HCT116 (cell line): ENCODE measurements at regions not wholly inside any gene's neighbourhood (a gene's known extent, or its start where the extent isn't known, plus 50 kb on each side); places are given as distances from the start of the nearest gene placed in this dataset.

ENCODE experiments used
- ATAC-seq: fragments of 200-7000 bp; cut with Tn5 transposase; 2 replicates; pipeline ENCODE4 v1.9.1; 2020; ENCODE audit warnings: mild to moderate bottlenecking, moderate library complexity
- BruUV-seq: library from RNA; stranded (reverse); fragments of 400-500 nt; replicated peaks from 2 replicates; lab custom pipeline; 2021; lab: Mats Ljungman, UMichigan
- CTCF ChIA-PET: fragments of 300-600 bp; sonication (Branson Sonifier 250); formaldehyde crosslinking; loops from one replicate; lab custom pipeline; 2021; ENCODE audit warnings: antibody characterized with exemption; lab: Charles Lee
- POLR2A ChIA-PET: fragments of 300-600, 350-600 bp; sonication (Branson Sonifier 250); formaldehyde crosslinking; loops from one replicate; lab custom pipeline; 2021; ENCODE audit warnings: antibody characterized with exemption; lab: Charles Lee
- RAD21 ChIA-PET, 2 experiments: fragments of 300-600 bp; sonication (Branson Sonifier 250); formaldehyde crosslinking; loops; one replicate each; lab custom pipeline; 2023; ENCODE audit warnings: low total read pairs in 2 of 2; ENCODE audit not compliant: uncharacterized antibody in 2 of 2, unreplicated experiment in 2 of 2, low non-redundant PET in 1 of 2; lab: Charles Lee
- DNase-seq: peaks from one replicate; pipeline ENCODE4 v3.0.0-alpha.2; 2010; ENCODE audit warnings: low read depth, low spot score
- H2AFZ ChIP-seq: fragments of 200-600 bp; shearing (Covaris generic), sonication (generic); 2 replicates; pipeline ENCODE4 v1.6.1; 2017; ENCODE audit warnings: low read depth, mixed run types, mixed read lengths, antibody characterized with exemption, low read length; ENCODE audit not compliant: poor library complexity, severe bottlenecking
- H3K27ac ChIP-seq: 2 replicates; pipeline ENCODE4 v1.5.1; 2012; ENCODE audit warnings: low read depth, low read length
- H3K27me3 ChIP-seq: fragments of 200-600 bp; sonication (generic); 2 replicates; pipeline ENCODE4 v1.6.1; 2016; ENCODE audit warnings: mixed run types, low read length, mixed read lengths; ENCODE audit not compliant: insufficient read depth
- H3K36me3 ChIP-seq, 2 experiments: fragments of 200-500 bp in 1 of 2; fragments of 200-600 bp in 1 of 2; sonication (Bioruptor generic) in 1 of 2; sonication (generic) in 1 of 2; 2 replicates each; pipeline versions ENCODE4 v1.5.1 to v1.6.1; 2014 to 2016; ENCODE audit warnings: low read length in 2 of 2, inconsistent platforms in 1 of 2, mixed read lengths in 1 of 2, mixed run types in 1 of 2; ENCODE audit not compliant: insufficient read depth in 2 of 2, control insufficient read depth in 1 of 2
- H3K4me1 ChIP-seq, 2 experiments: fragments of 200-600 bp in 1 of 2; sonication (generic) in 1 of 2; 2 replicates each; pipeline versions ENCODE4 v1.5.1 to v1.6.1; 2012 to 2017; ENCODE audit warnings: low read length in 2 of 2, inconsistent platforms in 1 of 2, mild to moderate bottlenecking in 1 of 2, mixed read lengths in 1 of 2, mixed run types in 1 of 2, moderate library complexity in 1 of 2; ENCODE audit not compliant: insufficient read depth in 2 of 2, control insufficient read depth in 1 of 2
- H3K4me2 ChIP-seq: fragments of 200-600 bp; sonication (generic); 2 replicates; pipeline ENCODE4 v1.6.1; 2017; ENCODE audit warnings: mixed run types, low read length, mixed read lengths
- H3K4me3 ChIP-seq, 2 experiments: fragments of 200-600 bp in 1 of 2; sonication (generic) in 1 of 2; replicated peaks in 1 of 2; 2 replicates each; pipeline ENCODE4 v1.5.1; 2011 to 2016; ENCODE audit warnings: low read length in 2 of 2, control low read depth in 1 of 2, low read depth in 1 of 2, mild to moderate bottlenecking in 1 of 2, mixed read lengths in 1 of 2, mixed run types in 1 of 2
- H3K79me2 ChIP-seq: fragments of 200-600 bp; sonication (generic); 2 replicates; pipeline ENCODE4 v1.6.1; 2017; ENCODE audit warnings: mild to moderate bottlenecking, mixed run types, low read length, moderate library complexity, mixed read lengths; ENCODE audit not compliant: insufficient read depth
- H3K9ac ChIP-seq: fragments of 200-600 bp; sonication (generic); 2 replicates; pipeline ENCODE4 v1.6.1; 2016; ENCODE audit warnings: low read length, mixed read lengths
- H3K9me2 ChIP-seq: fragments of 200-600 bp; sonication (generic), shearing (Covaris generic); 2 replicates; pipeline ENCODE4 v1.6.1; 2017; ENCODE audit warnings: mixed run types, mild to moderate bottlenecking, moderate library complexity; ENCODE audit not compliant: insufficient read depth
- H3K9me3 ChIP-seq, 2 experiments: fragments of 200-500 bp in 1 of 2; fragments of 200-600 bp in 1 of 2; sonication (Bioruptor generic) in 1 of 2; sonication (generic) in 1 of 2; 2 replicates each; pipeline ENCODE4 v1.6.1; 2014 to 2017; ENCODE audit warnings: low read length in 2 of 2, mixed read lengths in 2 of 2, inconsistent platforms in 1 of 2, low read depth in 1 of 2, mild to moderate bottlenecking in 1 of 2, mixed run types in 1 of 2, moderate library complexity in 1 of 2; ENCODE audit not compliant: control insufficient read depth in 1 of 2, insufficient read depth in 1 of 2
- H4K20me1 ChIP-seq: fragments of 200-600 bp; sonication (generic), shearing (Covaris generic); 2 replicates; pipeline ENCODE4 v1.6.1; 2017; ENCODE audit warnings: mixed run types, mild to moderate bottlenecking, moderate library complexity; ENCODE audit not compliant: insufficient read depth
- CBX3 ChIP-seq: IDR thresholded peaks from 2 replicates; pipeline ENCODE4 v1.6.1; 2012; ENCODE audit warnings: low read depth
- CTCF ChIP-seq, 3 experiments: fragments of 200-600 bp in 1 of 3; sonication (generic) in 1 of 3; IDR thresholded peaks in 2 of 3; conservative IDR thresholded peaks in 1 of 3; 2 replicates each; pipeline ENCODE4 v1.5.1; 2012 to 2017; ENCODE audit warnings: low read depth in 2 of 3, low read length in 2 of 3, antibody characterized with exemption in 1 of 3, borderline replicate concordance in 1 of 3, control low read depth in 1 of 3, mild to moderate bottlenecking in 1 of 3, mixed read lengths in 1 of 3, mixed run types in 1 of 3, moderate library complexity in 1 of 3; ENCODE audit not compliant: insufficient read depth in 1 of 3
- EGR1 ChIP-seq: IDR thresholded peaks from 2 replicates; pipeline ENCODE4 v1.6.1; 2012; ENCODE audit warnings: low read depth
- ELF1 ChIP-seq: IDR thresholded peaks from 2 replicates; pipeline ENCODE4 v1.6.1; 2012; ENCODE audit warnings: low read depth, borderline replicate concordance
- EZH2 ChIP-seq: fragments of 200-600 bp; sonication (generic); IDR thresholded peaks from 2 replicates; pipeline ENCODE4 v1.6.1; 2017; ENCODE audit warnings: antibody characterized with exemption, mixed run types
- MAX ChIP-seq: IDR thresholded peaks from 2 replicates; pipeline ENCODE4 v1.6.1; 2012
- SP1 ChIP-seq: IDR thresholded peaks from 2 replicates; pipeline ENCODE4 v1.6.1; 2012; ENCODE audit warnings: low read depth
- ZBTB33 ChIP-seq: IDR thresholded peaks from 2 replicates; pipeline ENCODE4 v1.6.1; 2011; ENCODE audit warnings: mild to moderate bottlenecking, low read length, moderate library complexity; ENCODE audit not compliant: insufficient replicate concordance; ENCODE audit errors: extremely low read depth
- ZFX ChIP-seq: fragments of 450-650 bp; IDR thresholded peaks from 2 replicates; pipeline ENCODE4 v1.6.1; 2017
- intact Hi-C: fragments of 100-400 bp; cut with micrococcal nuclease; formaldehyde crosslinking; loops from 2 replicates; pipeline ENCODE4 v1.10.0; 2022

GRCh38 chr9:73647560-73647959, 495.9 kb downstream of the ANXA1 start:
- CTCF ChIA-PET, result no interaction called here
- Histone ChIP-seq H3K4me2 (no peak overlapping the region), H4K20me1 (no peaks in the 10 kb centered on the region), H3K27ac (no peak overlapping the region), H3K27me3 (no peaks in the 10 kb centered on the region), H3K9ac (no peak overlapping the region), H3K4me3 (no peak overlapping the region), H3K36me3 (no peaks in the 10 kb centered on the region), H3K79me2 (no peaks in the 10 kb centered on the region), H2AFZ (no peak overlapping the region), H3K9me3 (no peaks in the 10 kb centered on the region), H3K4me1 (no peaks in the 10 kb centered on the region), H3K9me2 (no peaks in the 10 kb centered on the region)
- TF ChIP-seq ZFX (no peak), EZH2 (no peak), CTCF (IDR thresholded peaks at IDR 0.05 in 2 of 3, conservative IDR thresholded peaks at IDR 0.05 in 1 of 3; ENCODE audit: borderline replicate concordance in 1 of 3, insufficient read depth in 1 of 3, low read depth in 2 of 3, low read length in 2 of 3) (no peak), SP1 (no peak), EGR1 (no peak), ELF1 (no peak), CBX3 (no peak), ZBTB33 (no peak), MAX (no peak)
- ATAC-seq, result no peak
- POLR2A ChIA-PET, result no interaction called here
- RAD21 ChIA-PET, result no interaction called here
- no peak for DNase-seq
- intact Hi-C loops, result no loop called here
- no TSS peak for BruUV-seq
